Prostate gland (tissue), 2 donors: ENCODE measurements at regions not wholly inside any gene's neighbourhood (a gene's known extent, or its start where the extent isn't known, plus 50 kb on each side); places are given as distances from the start of the nearest gene placed in this dataset.

Experiments
- CTCF ChIP-seq, 4 experiments: fragments of 200-600 bp in 2 of 4; fragments of 450-650 bp in 2 of 4; sonication (generic) in 2 of 4; IDR thresholded peaks; 1 replicate in 3 of 4; 2 replicates in 1 of 4; pipeline ENCODE4 v1.5.1; 2016 to 2019; ENCODE audit warnings: antibody characterized with exemption in 4 of 4, mild to moderate bottlenecking in 2 of 4, moderate library complexity in 2 of 4
- POLR2A ChIP-seq: fragments of 450-650 bp; IDR thresholded peaks from one replicate; pipeline ENCODE4 v1.6.1; 2016; ENCODE audit warnings: antibody characterized with exemption, mild to moderate bottlenecking

- TF ChIP-seq CTCF (IDR thresholded peaks at IDR 0.05) (no peak), POLR2A (no peak)
Measured at GRCh38 chr11:42171046-42171445, 711.6 kb upstream of the LRRC4C start.
